Endodermal cell (in vitro differentiated cells): ENCODE measurements at regions not wholly inside any gene's neighbourhood (a gene's known extent, or its start where the extent isn't known, plus 50 kb on each side); places are given as distances from the start of the nearest gene placed in this dataset.
A peak's percentile ranks its signal among the peaks of the same experiment; 100 is the strongest.

ENCODE experiments used
- DNase-seq: peaks from one replicate; pipeline ENCODE4 v3.0.0-alpha.2; 2017
- H3K27ac ChIP-seq: 2 replicates; pipeline ENCODE4 v1.5.1; 2013; ENCODE audit warnings: mild to moderate bottlenecking, low read depth, low read length, moderate library complexity
- H3K27me3 ChIP-seq: 2 replicates; pipeline ENCODE4 v1.6.1; 2013; ENCODE audit warnings: mild to moderate bottlenecking, low read length, moderate library complexity; ENCODE audit not compliant: insufficient read depth, control insufficient read depth, poor library complexity, severe bottlenecking
- H3K36me3 ChIP-seq: 2 replicates; pipeline ENCODE4 v1.7.0; 2013; ENCODE audit warnings: mild to moderate bottlenecking, low read length, moderate library complexity; ENCODE audit not compliant: control insufficient read depth, insufficient read depth
- H3K4me1 ChIP-seq: one replicate; pipeline ENCODE4 v1.7.0; 2013; ENCODE audit warnings: low read length; ENCODE audit not compliant: control insufficient read depth, insufficient read depth
- H3K4me3 ChIP-seq: 2 replicates; pipeline ENCODE4 v1.5.1; 2013; ENCODE audit warnings: mild to moderate bottlenecking, low read length, moderate library complexity
- H3K9ac ChIP-seq: 2 replicates; pipeline ENCODE4 v1.6.1; 2013; ENCODE audit warnings: mild to moderate bottlenecking, low read length, moderate library complexity; ENCODE audit not compliant: poor library complexity, severe bottlenecking; ENCODE audit errors: extremely low read depth
- H3K9me3 ChIP-seq: 2 replicates; pipeline ENCODE4 v1.6.1; 2013; ENCODE audit warnings: mild to moderate bottlenecking, low read length, moderate library complexity; ENCODE audit not compliant: control insufficient read depth
- H3K27ac Mint-ChIP-seq: 2 replicates; pipeline ENCODE4 v1.8.0; 2020; ENCODE audit warnings: mixed read lengths
- H3K27me3 Mint-ChIP-seq: 2 replicates; pipeline ENCODE4 v1.8.0; 2021; ENCODE audit warnings: mild to moderate bottlenecking, mixed read lengths; ENCODE audit not compliant: insufficient read depth
- H3K36me3 Mint-ChIP-seq: 2 replicates; pipeline ENCODE4 v1.8.0; 2020; ENCODE audit warnings: low read depth, mixed read lengths
- H3K4me1 Mint-ChIP-seq: 2 replicates; pipeline ENCODE4 v1.8.0; 2020; ENCODE audit warnings: mixed read lengths
- H3K4me3 Mint-ChIP-seq: 2 replicates; pipeline ENCODE4 v1.8.0; 2020; ENCODE audit warnings: mild to moderate bottlenecking, moderate library complexity, mixed read lengths
- H3K9me3 Mint-ChIP-seq: 2 replicates; pipeline ENCODE4 v1.8.0; 2020; ENCODE audit warnings: mild to moderate bottlenecking, mixed read lengths
- WGBS, 2 experiments: methylation state at CpG; one replicate each; pipeline versions ENCODE4 v1.1.5 to v1.1.7; 2013; ENCODE audit warnings: missing lambda C conversion rate in 2 of 2, mixed read lengths in 1 of 2; ENCODE audit not compliant: insufficient coverage in 1 of 2, insufficient read length in 1 of 2; 5-methylcytosine and 5-hydroxymethylcytosine counted together
- TF ChIP-seq, protein P1 (sequence below): fragments of 200-600 bp; sonication (generic); conservative IDR thresholded peaks from 2 replicates; pipeline ENCODE4 v1.5.0; 2021; ENCODE audit warnings: antibody characterized with exemption, mild to moderate bottlenecking

DNA sequence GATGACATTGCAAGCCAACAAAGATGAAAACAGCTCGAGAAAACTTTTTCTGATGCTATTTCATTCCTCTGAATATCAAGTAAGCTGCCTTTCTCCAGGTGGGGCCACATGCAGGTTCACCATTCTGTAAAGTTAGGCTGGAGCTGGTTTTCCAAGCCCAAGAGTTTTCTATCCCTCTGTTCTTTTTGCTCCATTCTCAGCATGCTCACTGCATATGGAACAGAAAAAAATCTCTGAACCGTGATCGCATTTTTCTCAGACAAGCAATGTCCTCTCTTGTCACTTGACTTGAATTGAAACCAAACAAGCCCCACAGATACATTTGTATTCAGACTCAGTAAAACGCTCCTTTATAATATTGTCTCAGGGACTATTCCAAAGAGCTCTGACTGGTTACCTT is 451.6 kb downstream of the FRK start:
- Histone ChIP-seq H3K9me3 (no peaks in the 10 kb centered on the region), H3K36me3 (no peaks in the 10 kb centered on the region), H3K27me3 (no peaks in the 10 kb centered on the region), H3K9ac (no peak overlapping the region), H3K4me1 (no peaks in the 10 kb centered on the region), H3K4me3 (no peak overlapping the region), H3K27ac (peak overlapping the region; percentile 65)
- no peak for DNase-seq
- Mint-ChIP-seq H3K27me3 (no peaks in the 10 kb centered on the region), H3K9me3 (peaks cover 2% of the 10 kb centered on the region), H3K4me1 (no peaks in the 10 kb centered on the region), H3K36me3 (no peaks in the 10 kb centered on the region), H3K27ac (no peak overlapping the region), H3K4me3 (no peak overlapping the region)
- TF ChIP-seq, protein P1, sequence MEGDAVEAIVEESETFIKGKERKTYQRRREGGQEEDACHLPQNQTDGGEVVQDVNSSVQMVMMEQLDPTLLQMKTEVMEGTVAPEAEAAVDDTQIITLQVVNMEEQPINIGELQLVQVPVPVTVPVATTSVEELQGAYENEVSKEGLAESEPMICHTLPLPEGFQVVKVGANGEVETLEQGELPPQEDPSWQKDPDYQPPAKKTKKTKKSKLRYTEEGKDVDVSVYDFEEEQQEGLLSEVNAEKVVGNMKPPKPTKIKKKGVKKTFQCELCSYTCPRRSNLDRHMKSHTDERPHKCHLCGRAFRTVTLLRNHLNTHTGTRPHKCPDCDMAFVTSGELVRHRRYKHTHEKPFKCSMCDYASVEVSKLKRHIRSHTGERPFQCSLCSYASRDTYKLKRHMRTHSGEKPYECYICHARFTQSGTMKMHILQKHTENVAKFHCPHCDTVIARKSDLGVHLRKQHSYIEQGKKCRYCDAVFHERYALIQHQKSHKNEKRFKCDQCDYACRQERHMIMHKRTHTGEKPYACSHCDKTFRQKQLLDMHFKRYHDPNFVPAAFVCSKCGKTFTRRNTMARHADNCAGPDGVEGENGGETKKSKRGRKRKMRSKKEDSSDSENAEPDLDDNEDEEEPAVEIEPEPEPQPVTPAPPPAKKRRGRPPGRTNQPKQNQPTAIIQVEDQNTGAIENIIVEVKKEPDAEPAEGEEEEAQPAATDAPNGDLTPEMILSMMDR = no peak
- WGBS, 2 experiments = 73 to 87% methylated on average over 3 to 4 of the region's 4 CpGs

DNA sequence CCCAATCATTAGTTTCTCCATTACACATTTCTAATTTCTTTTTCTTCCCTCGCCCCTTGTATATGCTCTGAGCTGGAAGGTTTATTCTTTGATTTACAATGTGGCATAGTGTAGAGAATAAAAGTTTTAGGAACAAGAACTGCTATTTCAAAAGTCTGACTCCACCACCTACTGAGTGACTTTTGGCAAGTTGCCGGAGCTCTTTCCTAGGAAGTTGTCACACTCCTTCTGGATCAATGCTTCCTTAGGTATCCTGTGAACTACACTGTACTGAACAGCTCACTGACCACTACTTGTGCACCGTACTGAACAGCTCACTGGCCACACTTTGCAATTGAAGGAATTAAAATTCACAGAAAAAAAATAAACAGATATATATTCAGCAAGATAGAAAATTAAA is 458.2 kb downstream of the FRK start:
- no peaks in the 10 kb centered on the region for H3K36me3 ChIP-seq
- no peaks in the 10 kb centered on the region for H3K4me1 ChIP-seq
- H3K4me3 ChIP-seq = no peak overlapping the region
- WGBS, 2 experiments = 86 to 96% methylated on average over 2 of the region's 3 CpGs
- Mint-ChIP-seq H3K4me3 (no peak overlapping the region), H3K36me3 (no peaks in the 10 kb centered on the region), H3K9me3 (peaks cover 2% of the 10 kb centered on the region), H3K4me1 (no peaks in the 10 kb centered on the region), H3K27me3 (no peaks in the 10 kb centered on the region), H3K27ac (no peak overlapping the region)
- H3K9me3 ChIP-seq = no peaks in the 10 kb centered on the region
- DNase-seq = no peak
- H3K27ac ChIP-seq = no peak overlapping the region
- no peaks in the 10 kb centered on the region for H3K27me3 ChIP-seq
- H3K9ac ChIP-seq = no peak overlapping the region
- TF ChIP-seq, protein P1 = no peak

DNA sequence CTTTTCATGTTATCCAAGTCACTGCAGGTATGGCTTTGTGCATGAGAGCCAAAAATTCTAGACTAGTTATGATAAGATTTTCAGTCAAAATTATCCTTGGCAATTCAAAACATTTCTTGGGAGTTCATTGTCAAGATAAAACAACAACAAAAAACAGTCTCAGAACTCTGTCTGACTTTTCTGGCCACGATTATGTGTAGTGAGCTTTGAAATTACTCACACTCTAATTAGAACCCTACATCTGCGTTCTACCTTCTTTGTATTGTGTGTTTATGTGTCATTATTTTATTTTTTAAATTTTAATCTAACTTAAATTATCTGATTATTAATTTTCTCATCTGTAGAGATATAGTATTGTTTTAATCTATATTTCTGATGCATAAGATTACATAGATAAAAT is 459.2 kb downstream of the FRK start:
- H3K27ac ChIP-seq = no peak overlapping the region
- no peaks in the 10 kb centered on the region for H3K9me3 ChIP-seq
- 100% methylated on average over 1 of the region's 2 CpGs; no CpG with 5 or more reads in 1 of the 2 experiments for WGBS, 2 experiments
- Mint-ChIP-seq H3K36me3 (no peaks in the 10 kb centered on the region), H3K9me3 (peaks cover 2% of the 10 kb centered on the region), H3K27me3 (no peaks in the 10 kb centered on the region), H3K4me3 (no peak overlapping the region), H3K27ac (no peak overlapping the region), H3K4me1 (no peaks in the 10 kb centered on the region)
- H3K4me3 ChIP-seq = no peak overlapping the region
- H3K27me3 ChIP-seq = no peaks in the 10 kb centered on the region
- H3K36me3 ChIP-seq = no peaks in the 10 kb centered on the region
- no peaks in the 10 kb centered on the region for H3K4me1 ChIP-seq
- H3K9ac ChIP-seq = no peak overlapping the region
- no peak for DNase-seq
- TF ChIP-seq, protein P1 = no peak
